ENCODE measurements at regions not wholly inside any gene's neighbourhood (a gene's known extent, or its start where the extent isn't known, plus 50 kb on each side); places are given as distances from the start of the nearest gene placed in this dataset.

GRCh38 chr2:236689393-236689700 is 119.7 kb downstream of the ACKR3 start:
- TF ChIP-seq REST (IDR thresholded peaks at IDR 0.05; ENCODE audit: low read depth) (no peak), TAF1 (IDR thresholded peaks at IDR 0.05; ENCODE audit: low read depth) (no peak), RAD21 (IDR thresholded peaks at IDR 0.05; ENCODE audit: low read depth) (no peak), EGR1 (IDR thresholded peaks at IDR 0.05) (no peak), FOXM1 (IDR thresholded peaks at IDR 0.05; ENCODE audit: borderline replicate concordance, low read depth) (no peak), NFIC (IDR thresholded peaks at IDR 0.05) (no peak), YY1 (IDR thresholded peaks at IDR 0.05; ENCODE audit: low read depth) (no peak), USF1 (IDR thresholded peaks at IDR 0.05) (no peak), CEBPB (IDR thresholded peaks at IDR 0.05) (no peak), MAX (IDR thresholded peaks at IDR 0.05) (no peak)

All from Ishikawa (cell line).